Thoracic aorta (tissue), 2 donors: ENCODE measurements at regions not wholly inside any gene's neighbourhood (a gene's known extent, or its start where the extent isn't known, plus 50 kb on each side); places are given as distances from the start of the nearest gene placed in this dataset.

Experiments
- ATAC-seq: fragments of 150-250 bp; one replicate; pipeline ENCODE4 v1.8.0; 2017; ENCODE audit warnings: low read depth; ENCODE audit not compliant: insufficient number of reproducible peaks, low FRiP score
- DNase-seq: peaks from one replicate; pipeline ENCODE4 v3.0.0-alpha.2; 2020; ENCODE audit warnings: low spot score
- H3K27ac ChIP-seq, 2 donors: fragments of 200-600 bp; sonication (generic); 1 replicate in 1 of 2; 2 replicates in 1 of 2; pipeline ENCODE4 v1.5.1; 2016; ENCODE audit warnings: mild to moderate bottlenecking in 2 of 2, moderate library complexity in 2 of 2
- H3K27me3 ChIP-seq: fragments of 200-600 bp; sonication (generic); replicated peaks from 2 replicates; pipeline ENCODE4 v1.6.0; 2016; ENCODE audit warnings: mild to moderate bottlenecking; ENCODE audit not compliant: insufficient read depth
- H3K36me3 ChIP-seq: fragments of 200-600 bp; sonication (generic); one replicate; pipeline ENCODE4 v1.5.1; 2016
- H3K4me1 ChIP-seq, 2 donors: fragments of 200-600 bp; sonication (generic); 1 replicate in 1 of 2; 2 replicates in 1 of 2; pipeline versions ENCODE4 v1.5.1 to v1.6.0; 2016; ENCODE audit warnings: low read depth in 2 of 2, mild to moderate bottlenecking in 1 of 2; ENCODE audit not compliant: control insufficient read depth in 1 of 2
- H3K4me3 ChIP-seq: fragments of 200-600 bp; sonication (generic); 2 replicates; pipeline ENCODE4 v1.5.1; 2016; ENCODE audit warnings: mild to moderate bottlenecking
- H3K9me3 ChIP-seq: fragments of 200-600 bp; sonication (generic); 2 replicates; pipeline ENCODE4 v1.5.1; 2016
- TF ChIP-seq, protein P1 (sequence below): fragments of 200-600 bp; sonication (generic); IDR thresholded peaks from one replicate; pipeline ENCODE4 v1.5.1; 2019; ENCODE audit warnings: antibody characterized with exemption

GRCh38 chr21:41043014-41043413 lies 124.9 kb upstream of the BACE2 start:
- H3K9me3 ChIP-seq: no peaks in the 10 kb centered on the region
- ATAC-seq (no peak), DNase-seq (no peak)
- H3K27me3 ChIP-seq: no peaks in the 10 kb centered on the region
- no peaks in the 10 kb centered on the region for H3K36me3 ChIP-seq
- TF ChIP-seq, protein P1, sequence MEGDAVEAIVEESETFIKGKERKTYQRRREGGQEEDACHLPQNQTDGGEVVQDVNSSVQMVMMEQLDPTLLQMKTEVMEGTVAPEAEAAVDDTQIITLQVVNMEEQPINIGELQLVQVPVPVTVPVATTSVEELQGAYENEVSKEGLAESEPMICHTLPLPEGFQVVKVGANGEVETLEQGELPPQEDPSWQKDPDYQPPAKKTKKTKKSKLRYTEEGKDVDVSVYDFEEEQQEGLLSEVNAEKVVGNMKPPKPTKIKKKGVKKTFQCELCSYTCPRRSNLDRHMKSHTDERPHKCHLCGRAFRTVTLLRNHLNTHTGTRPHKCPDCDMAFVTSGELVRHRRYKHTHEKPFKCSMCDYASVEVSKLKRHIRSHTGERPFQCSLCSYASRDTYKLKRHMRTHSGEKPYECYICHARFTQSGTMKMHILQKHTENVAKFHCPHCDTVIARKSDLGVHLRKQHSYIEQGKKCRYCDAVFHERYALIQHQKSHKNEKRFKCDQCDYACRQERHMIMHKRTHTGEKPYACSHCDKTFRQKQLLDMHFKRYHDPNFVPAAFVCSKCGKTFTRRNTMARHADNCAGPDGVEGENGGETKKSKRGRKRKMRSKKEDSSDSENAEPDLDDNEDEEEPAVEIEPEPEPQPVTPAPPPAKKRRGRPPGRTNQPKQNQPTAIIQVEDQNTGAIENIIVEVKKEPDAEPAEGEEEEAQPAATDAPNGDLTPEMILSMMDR: no peak
- no peak overlapping the region for H3K4me3 ChIP-seq
- no peaks in the 10 kb centered on the region for H3K4me1 ChIP-seq
- H3K27ac ChIP-seq: no peak overlapping the region

- Histone ChIP-seq H3K36me3 (no peaks in the 10 kb centered on the region), H3K27me3 (no peaks in the 10 kb centered on the region), H3K27ac (no peak overlapping the region), H3K4me1 (no peaks in the 10 kb centered on the region), H3K4me3 (no peak overlapping the region), H3K9me3 (no peaks in the 10 kb centered on the region)
- TF ChIP-seq, protein P1: no peak
- ATAC-seq (no peak), DNase-seq (no peak)
These were observed 122.3 kb upstream of the BACE2 start for GRCh38 chr21:41045534-41046268.

- no peak for DNase-seq
- TF ChIP-seq, protein P1: no peak
- Histone ChIP-seq H3K36me3 (no peaks in the 10 kb centered on the region), H3K27ac (no peak overlapping the region), H3K4me3 (no peak overlapping the region), H3K27me3 (no peaks in the 10 kb centered on the region), H3K4me1 (no peaks in the 10 kb centered on the region), H3K9me3 (no peaks in the 10 kb centered on the region)
- ATAC-seq: no peak
These were observed 119.8 kb upstream of the BACE2 start for GRCh38 chr21:41048145-41048544.

DNA sequence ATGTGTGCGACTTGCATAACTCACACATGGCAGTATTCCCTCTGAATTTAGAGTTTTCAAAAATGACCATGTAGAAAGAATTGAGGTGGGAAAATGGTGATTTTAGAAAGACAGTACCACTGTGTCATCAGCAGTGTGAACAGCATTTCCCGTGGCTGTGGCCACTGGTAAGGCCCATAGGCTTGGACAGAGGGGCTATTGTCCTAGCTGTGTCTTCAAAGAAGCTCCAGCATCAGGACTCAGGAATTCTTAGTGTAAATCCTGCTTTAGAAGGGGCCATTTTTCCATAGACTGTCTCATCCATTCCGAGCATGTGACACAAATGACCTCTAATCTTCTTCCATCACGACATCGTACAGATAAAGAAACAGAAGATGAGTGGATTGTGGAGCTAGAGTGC lies 119.3 kb upstream of the BACE2 start:
- H3K4me1 ChIP-seq: no peaks in the 10 kb centered on the region
- no peaks in the 10 kb centered on the region for H3K27me3 ChIP-seq
- TF ChIP-seq, protein P1: no peak
- H3K27ac ChIP-seq: no peak overlapping the region
- H3K36me3 ChIP-seq: no peaks in the 10 kb centered on the region
- ATAC-seq (no peak), DNase-seq (no peak)
- no peak overlapping the region for H3K4me3 ChIP-seq
- H3K9me3 ChIP-seq: no peaks in the 10 kb centered on the region

DNA sequence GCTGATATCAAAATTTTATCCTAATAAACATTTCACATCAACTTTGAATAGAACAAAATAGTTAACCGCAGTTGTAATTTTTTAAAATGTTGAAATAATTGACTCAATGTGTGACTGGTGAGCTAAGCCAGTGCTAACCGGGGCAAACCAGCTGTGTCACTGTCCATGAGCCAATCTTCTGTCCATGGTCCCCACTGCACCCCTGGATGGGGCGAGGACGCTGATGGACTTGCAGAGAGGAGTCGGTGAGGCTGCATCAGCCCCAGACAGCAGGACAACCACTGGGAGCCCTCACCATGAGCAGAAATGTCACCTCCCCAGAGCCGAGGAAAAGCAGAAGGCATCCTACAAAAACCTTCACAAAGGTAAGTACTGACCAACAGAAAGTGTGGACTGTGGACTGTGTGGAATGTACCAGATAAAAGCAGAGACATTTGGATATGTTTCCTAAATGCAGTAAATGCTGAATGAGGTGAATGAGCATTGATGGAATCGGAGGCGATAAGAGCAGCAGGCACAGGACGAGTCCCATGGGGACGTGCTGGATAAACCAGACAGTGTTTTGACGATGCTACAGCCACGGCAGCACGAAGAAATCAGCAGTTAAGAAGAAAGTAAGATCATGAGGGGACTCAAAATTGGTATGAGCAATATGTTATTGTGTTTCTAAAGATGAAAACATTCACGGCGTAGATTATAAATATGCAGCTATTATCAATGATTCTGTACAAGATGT lies 115.0 kb upstream of the BACE2 start:
- no peak overlapping the region for H3K4me3 ChIP-seq
- DNase-seq (no peak), ATAC-seq (no peak)
- H3K27me3 ChIP-seq: no peaks in the 10 kb centered on the region
- TF ChIP-seq, protein P1: no peak
- no peaks in the 10 kb centered on the region for H3K9me3 ChIP-seq
- H3K36me3 ChIP-seq: no peaks in the 10 kb centered on the region
- no peak overlapping the region for H3K27ac ChIP-seq
- no peaks in the 10 kb centered on the region for H3K4me1 ChIP-seq
